OCI-LY3 (cell line): ENCODE measurements at regions not wholly inside any gene's neighbourhood (a gene's known extent, or its start where the extent isn't known, plus 50 kb on each side); places are given as distances from the start of the nearest gene placed in this dataset.

Experiments used
- H2AFZ ChIP-seq: fragments of 200-600, 300-600 bp; shearing (Covaris generic); 2 replicates; pipeline ENCODE4 v1.6.0; 2014; ENCODE audit warnings: antibody characterized with exemption, low read depth, low read length
- H3K27ac ChIP-seq: fragments of 200-600, 300-600 bp; sonication (generic); 2 replicates; pipeline ENCODE4 v1.5.1; 2014; ENCODE audit warnings: mild to moderate bottlenecking, low read length, moderate library complexity, mixed read lengths
- H3K27me3 ChIP-seq: fragments of 200-600, 300-600 bp; sonication (generic); 2 replicates; pipeline ENCODE4 v1.6.1; 2014; ENCODE audit warnings: low read depth, low read length, mixed read lengths
- H3K36me3 ChIP-seq: fragments of 200-600, 300-600 bp; sonication (generic); replicated peaks from 2 replicates; pipeline ENCODE3; 2014; ENCODE audit warnings: low read depth, low read length, mixed read lengths
- H3K4me1 ChIP-seq: fragments of 300-600, 200-600 bp; sonication (generic); 2 replicates; pipeline ENCODE4 v1.6.1; 2014; ENCODE audit warnings: low read length, mixed read lengths
- H3K4me2 ChIP-seq: fragments of 200-600, 300-600 bp; sonication (generic); 2 replicates; pipeline ENCODE4 v1.6.1; 2014; ENCODE audit warnings: low read length, mixed read lengths
- H3K4me3 ChIP-seq: fragments of 300-600, 200-600 bp; sonication (generic); 2 replicates; pipeline ENCODE4 v1.5.1; 2014; ENCODE audit warnings: antibody characterized with exemption, mild to moderate bottlenecking, low read length, moderate library complexity
- H3K79me2 ChIP-seq: fragments of 300-600, 200-600 bp; shearing (Covaris generic); 2 replicates; pipeline ENCODE4 v1.6.1; 2014; ENCODE audit warnings: mild to moderate bottlenecking, low read length, mixed read lengths
- H3K9ac ChIP-seq: fragments of 300-600, 200-600 bp; shearing (Covaris generic); 2 replicates; pipeline ENCODE4 v1.6.0; 2014; ENCODE audit warnings: mild to moderate bottlenecking, low read length, moderate library complexity
- H3K9me3 ChIP-seq: fragments of 200-600, 300-600 bp; shearing (Covaris generic); 2 replicates; pipeline ENCODE4 v1.6.1; 2014; ENCODE audit warnings: low read length, mixed read lengths; ENCODE audit not compliant: insufficient read depth
- H4K20me1 ChIP-seq: fragments of 200-600, 300-600 bp; sonication (generic); 2 replicates; pipeline ENCODE4 v1.6.1; 2016; ENCODE audit warnings: low read length, mixed read lengths; ENCODE audit not compliant: insufficient read depth
- CTCF ChIP-seq: fragments of 200-600, 300-600 bp; sonication (generic); IDR thresholded peaks from 2 replicates; pipeline ENCODE4 v1.5.1; 2014; ENCODE audit warnings: antibody characterized with exemption, low read length, low read depth
- EZH2phosphoT487 ChIP-seq: fragments of 200-600 bp; shearing (Covaris generic); IDR thresholded peaks from 2 replicates; pipeline ENCODE4 v1.6.1; 2018; ENCODE audit warnings: antibody characterized with exemption, mixed run types, low read depth

DNA sequence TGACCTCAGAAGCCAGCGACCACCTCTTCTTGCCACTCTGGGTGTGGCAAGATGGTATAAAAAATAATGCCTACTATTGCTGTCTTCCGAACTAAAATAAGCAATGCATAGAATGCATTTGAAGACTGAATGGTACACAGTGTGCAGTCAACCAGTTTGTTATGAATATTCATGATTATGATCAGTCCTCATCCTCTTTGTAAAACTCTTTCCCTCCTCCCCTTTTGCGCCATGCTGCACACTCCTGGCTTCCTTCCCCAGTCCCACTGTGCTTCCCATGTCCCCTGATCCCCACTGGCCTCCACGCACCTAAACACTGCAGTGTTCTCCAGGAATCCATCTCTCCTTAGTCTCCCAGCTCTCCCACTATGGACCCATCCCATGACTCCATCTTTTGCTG, 348.0 kb downstream of the SOX9 start:
- Histone ChIP-seq H4K20me1 (no peaks in the 10 kb centered on the region), H3K9me3 (no peaks in the 10 kb centered on the region), H3K4me2 (no peak overlapping the region), H2AFZ (no peak overlapping the region), H3K27me3 (peaks cover 14% of the 10 kb centered on the region; the same call in 1 of the 2 replicates), H3K9ac (no peak overlapping the region), H3K4me3 (no peak overlapping the region), H3K79me2 (no peaks in the 10 kb centered on the region), H3K4me1 (peaks cover 31% of the 10 kb centered on the region), H3K36me3 (no peaks in the 10 kb centered on the region), H3K27ac (no peak overlapping the region)
- TF ChIP-seq EZH2phosphoT487, result no peak
- TF ChIP-seq CTCF, result no peak

GRCh38 chr17:72470121-72470705, 349.4 kb downstream of the SOX9 start:
- Histone ChIP-seq H3K9me3 (no peaks in the 10 kb centered on the region), H3K27ac (no peak overlapping the region), H3K36me3 (no peaks in the 10 kb centered on the region), H3K4me3 (no peak overlapping the region), H2AFZ (no peak overlapping the region), H3K27me3 (peaks cover 3% of the 10 kb centered on the region; the same call in 1 of the 2 replicates), H3K79me2 (no peaks in the 10 kb centered on the region), H3K4me1 (peaks cover 28% of the 10 kb centered on the region), H3K4me2 (no peak overlapping the region), H4K20me1 (no peaks in the 10 kb centered on the region), H3K9ac (no peak overlapping the region)
- TF ChIP-seq EZH2phosphoT487, result no peak
- no peak for TF ChIP-seq CTCF

DNA sequence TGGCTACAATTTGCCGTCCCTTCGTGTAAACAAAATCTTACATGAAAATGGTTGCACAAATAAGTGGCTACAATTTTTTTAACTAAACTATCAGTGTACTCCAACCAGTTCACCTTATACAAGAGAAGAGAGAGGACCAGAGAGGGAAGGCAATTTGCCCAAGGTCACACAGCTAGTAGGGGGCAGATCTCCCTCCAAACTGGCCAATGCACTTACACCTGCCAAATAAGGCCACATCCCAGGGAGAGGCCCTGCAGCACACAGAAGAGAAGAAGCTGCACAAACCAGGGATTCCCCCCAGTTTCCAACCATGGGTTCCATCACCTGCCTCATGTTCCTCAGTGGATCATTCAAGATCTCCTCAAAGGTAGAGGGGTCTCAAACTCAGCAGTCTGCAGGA, 349.9 kb downstream of the SOX9 start:
- Histone ChIP-seq H3K27me3 (no peaks in the 10 kb centered on the region), H2AFZ (no peak overlapping the region), H3K4me1 (peaks cover 23% of the 10 kb centered on the region), H3K4me3 (no peak overlapping the region), H3K27ac (no peak overlapping the region), H3K79me2 (no peaks in the 10 kb centered on the region), H3K36me3 (no peaks in the 10 kb centered on the region), H3K4me2 (no peak overlapping the region), H4K20me1 (no peaks in the 10 kb centered on the region), H3K9ac (no peak overlapping the region), H3K9me3 (no peaks in the 10 kb centered on the region)
- TF ChIP-seq CTCF, result no peak
- TF ChIP-seq EZH2phosphoT487, result no peak

GRCh38 chr17:72471296-72471695, 350.5 kb downstream of the SOX9 start:
- Histone ChIP-seq H3K4me1 (peaks cover 18% of the 10 kb centered on the region), H2AFZ (no peak overlapping the region), H3K4me3 (no peak overlapping the region), H3K27ac (no peak overlapping the region), H3K9ac (no peak overlapping the region), H3K9me3 (no peaks in the 10 kb centered on the region), H3K36me3 (no peaks in the 10 kb centered on the region), H3K27me3 (no peaks in the 10 kb centered on the region), H3K79me2 (no peaks in the 10 kb centered on the region), H4K20me1 (no peaks in the 10 kb centered on the region), H3K4me2 (no peak overlapping the region)
- TF ChIP-seq EZH2phosphoT487 (no peak), CTCF (no peak)
